ENCODE measurements at regions not wholly inside any gene's neighbourhood (a gene's known extent, or its start where the extent isn't known, plus 50 kb on each side); places are given as distances from the start of the nearest gene placed in this dataset.

DNA sequence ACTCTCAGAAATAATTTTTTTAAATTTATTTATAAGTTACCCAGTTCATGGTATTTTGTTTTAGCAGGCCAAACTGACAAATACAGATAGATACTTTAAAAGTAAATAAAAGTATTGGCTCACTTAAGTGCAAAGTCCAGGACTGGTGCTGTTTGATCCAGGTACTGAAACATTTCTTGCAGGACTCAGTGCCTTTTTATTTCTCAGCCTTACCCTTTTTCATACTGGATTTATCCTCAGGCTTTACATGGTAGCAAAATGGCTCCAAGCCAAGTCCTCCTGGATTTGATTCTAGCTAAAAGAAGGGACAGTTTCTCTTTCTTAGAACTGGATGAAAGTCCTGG lies 83.8 kb downstream of the DIRAS3 start:
- TF ChIP-seq, protein P1, sequence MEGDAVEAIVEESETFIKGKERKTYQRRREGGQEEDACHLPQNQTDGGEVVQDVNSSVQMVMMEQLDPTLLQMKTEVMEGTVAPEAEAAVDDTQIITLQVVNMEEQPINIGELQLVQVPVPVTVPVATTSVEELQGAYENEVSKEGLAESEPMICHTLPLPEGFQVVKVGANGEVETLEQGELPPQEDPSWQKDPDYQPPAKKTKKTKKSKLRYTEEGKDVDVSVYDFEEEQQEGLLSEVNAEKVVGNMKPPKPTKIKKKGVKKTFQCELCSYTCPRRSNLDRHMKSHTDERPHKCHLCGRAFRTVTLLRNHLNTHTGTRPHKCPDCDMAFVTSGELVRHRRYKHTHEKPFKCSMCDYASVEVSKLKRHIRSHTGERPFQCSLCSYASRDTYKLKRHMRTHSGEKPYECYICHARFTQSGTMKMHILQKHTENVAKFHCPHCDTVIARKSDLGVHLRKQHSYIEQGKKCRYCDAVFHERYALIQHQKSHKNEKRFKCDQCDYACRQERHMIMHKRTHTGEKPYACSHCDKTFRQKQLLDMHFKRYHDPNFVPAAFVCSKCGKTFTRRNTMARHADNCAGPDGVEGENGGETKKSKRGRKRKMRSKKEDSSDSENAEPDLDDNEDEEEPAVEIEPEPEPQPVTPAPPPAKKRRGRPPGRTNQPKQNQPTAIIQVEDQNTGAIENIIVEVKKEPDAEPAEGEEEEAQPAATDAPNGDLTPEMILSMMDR (IDR thresholded peaks at IDR 0.05): no peak
- TF ChIP-seq POLR2A (IDR thresholded peaks at IDR 0.05): no peak
